H1 (cell line): ENCODE measurements at regions not wholly inside any gene's neighbourhood (a gene's known extent, or its start where the extent isn't known, plus 50 kb on each side); places are given as distances from the start of the nearest gene placed in this dataset.
"Not testable (repeated sequence)": the region's sequence is repeated elsewhere in the genome, so short reads cannot be mapped to it uniquely, and the experiment has no call there.

Experiments
- CTCF ChIA-PET: fragments of 300-600 bp; sonication (Branson Sonifier 250); formaldehyde crosslinking; loops from one replicate; lab custom pipeline; 2021; ENCODE audit not compliant: partially characterized antibody; lab: Charles Lee
- POLR2A ChIA-PET: fragments of 300-600 bp; sonication (Branson Sonifier 250); formaldehyde crosslinking; loops from one replicate; lab custom pipeline; 2021; ENCODE audit warnings: inconsistent platforms; ENCODE audit not compliant: partially characterized antibody; lab: Charles Lee
- DNase-seq, 2 experiments: peaks; one replicate each; pipeline versions ENCODE4 v3.0.0 to v3.0.0-alpha.2; 2010 to 2022; ENCODE audit warnings: low spot score in 2 of 2, low read depth in 1 of 2, mixed read lengths in 1 of 2
- FAIRE-seq: peaks from 2 replicates; lab custom pipeline; 2011; peaks lifted over from hg19 to GRCh38; lab: Jason Lieb, UNC
- H2AFZ ChIP-seq: 2 replicates; pipeline ENCODE4 v1.8.1; 2012; ENCODE audit warnings: low read length, inconsistent platforms
- H2AK5ac ChIP-seq: 2 replicates; pipeline ENCODE4 v1.6.1; 2013; ENCODE audit warnings: low read depth, low read length
- H2BK120ac ChIP-seq: replicated peaks from 2 replicates; pipeline ENCODE3; 2013; ENCODE audit warnings: low read depth, low read length, inconsistent platforms
- H2BK12ac ChIP-seq: 2 replicates; pipeline ENCODE4 v1.6.1; 2013; ENCODE audit warnings: low read depth, low read length
- H2BK15ac ChIP-seq: 2 replicates; pipeline ENCODE4 v1.6.1; 2013; ENCODE audit warnings: low read length
- H2BK20ac ChIP-seq: 2 replicates; pipeline ENCODE4 v1.6.1; 2013; ENCODE audit warnings: low read length
- H2BK5ac ChIP-seq: 2 replicates; pipeline ENCODE4 v1.6.1; 2013; ENCODE audit warnings: low read depth, low read length
- H3K14ac ChIP-seq: 2 replicates; pipeline ENCODE4 v1.6.1; 2013; ENCODE audit warnings: inconsistent platforms; ENCODE audit not compliant: insufficient read length
- H3K18ac ChIP-seq: 2 replicates; pipeline ENCODE4 v1.6.1; 2013; ENCODE audit warnings: low read length; ENCODE audit errors: extremely low read depth
- H3K23ac ChIP-seq: 2 replicates; pipeline ENCODE4 v1.6.1; 2013; ENCODE audit warnings: inconsistent platforms; ENCODE audit not compliant: insufficient read length
- H3K23me2 ChIP-seq: 2 replicates; pipeline ENCODE4 v1.6.1; 2013; ENCODE audit warnings: low read depth, low read length
- H3K27ac ChIP-seq: 2 replicates; pipeline ENCODE4 v1.6.1; 2011; ENCODE audit warnings: low read depth, low read length, inconsistent platforms
- H3K27me3 ChIP-seq, 4 experiments: replicated peaks in 1 of 4; 1 replicate in 1 of 4; 2 replicates in 3 of 4; pipeline versions ENCODE4 v1.6.1 to v1.8.1; 2011 to 2013; ENCODE audit warnings: low read length in 3 of 4, mild to moderate bottlenecking in 3 of 4, inconsistent platforms in 2 of 4, mixed read lengths in 2 of 4, moderate library complexity in 1 of 4; ENCODE audit not compliant: control insufficient read depth in 3 of 4, insufficient read depth in 3 of 4; ENCODE audit errors: extremely low read depth in 1 of 4
- H3K36me3 ChIP-seq, 4 experiments: 2 replicates each; pipeline versions ENCODE4 v1.6.1 to v1.8.1; 2011 to 2013; ENCODE audit warnings: mild to moderate bottlenecking in 4 of 4, low read length in 3 of 4, moderate library complexity in 2 of 4, control low read depth in 1 of 4, inconsistent platforms in 1 of 4; ENCODE audit not compliant: insufficient read depth in 4 of 4, control insufficient read depth in 2 of 4
- H3K4ac ChIP-seq: replicated peaks from 2 replicates; pipeline ENCODE3; 2013; ENCODE audit warnings: low read length, low read depth, mixed read lengths, inconsistent platforms; ENCODE audit not compliant: insufficient read length
- H3K4me1 ChIP-seq, 4 experiments: replicated peaks in 1 of 4; 1 replicate in 1 of 4; 2 replicates in 3 of 4; pipeline versions ENCODE4 v1.6.1 to v1.8.1; 2011 to 2013; ENCODE audit warnings: low read length in 3 of 4, inconsistent platforms in 2 of 4, mixed read lengths in 1 of 4; ENCODE audit not compliant: insufficient read depth in 4 of 4, control insufficient read depth in 3 of 4
- H3K4me2 ChIP-seq, 2 experiments: 2 replicates each; pipeline versions ENCODE4 v1.6.1 to v1.8.1; 2011 to 2013; ENCODE audit warnings: low read depth in 2 of 2, low read length in 2 of 2, control low read depth in 1 of 2, inconsistent platforms in 1 of 2, mild to moderate bottlenecking in 1 of 2; ENCODE audit not compliant: insufficient read depth in 1 of 2
- H3K4me3 ChIP-seq, 4 experiments: fragments of 200-600, 300-600 bp in 1 of 4; sonication (generic), shearing (Covaris generic), sonication (Bioruptor Twin) in 1 of 4; 2 replicates each; pipeline versions ENCODE4 v1.5.1 to v1.8.1; 2011 to 2016; ENCODE audit warnings: low read length in 4 of 4, low read depth in 3 of 4, control low read depth in 2 of 4, inconsistent platforms in 2 of 4, mild to moderate bottlenecking in 2 of 4, mixed read lengths in 1 of 4, moderate library complexity in 1 of 4; ENCODE audit not compliant: insufficient read depth in 2 of 4; ENCODE audit errors: extremely low read depth in 1 of 4
- H3K56ac ChIP-seq: replicated peaks from 2 replicates; pipeline ENCODE3; 2013; ENCODE audit warnings: low read depth, mild to moderate bottlenecking, mixed read lengths, low read length, inconsistent platforms; ENCODE audit not compliant: insufficient read length
- H3K79me1 ChIP-seq: 2 replicates; pipeline ENCODE4 v1.6.1; 2013; ENCODE audit warnings: low read depth, low read length, control low read depth
- H3K79me2 ChIP-seq, 2 experiments: 2 replicates each; pipeline versions ENCODE4 v1.6.1 to v1.8.1; 2012 to 2013; ENCODE audit warnings: low read length in 2 of 2, mild to moderate bottlenecking in 2 of 2, inconsistent platforms in 1 of 2; ENCODE audit not compliant: insufficient read depth in 2 of 2, control insufficient read depth in 1 of 2
- H3K9ac ChIP-seq, 4 experiments: replicated peaks in 1 of 4; 1 replicate in 1 of 4; 2 replicates in 3 of 4; pipeline versions ENCODE4 v1.6.1 to v1.8.1; 2011 to 2013; ENCODE audit warnings: low read depth in 3 of 4, low read length in 3 of 4, control low read depth in 2 of 4, mild to moderate bottlenecking in 2 of 4, moderate library complexity in 2 of 4, inconsistent platforms in 1 of 4; ENCODE audit errors: extremely low read depth in 1 of 4
- H3K9me3 ChIP-seq, 2 experiments: 2 replicates each; pipeline versions ENCODE4 v1.6.1 to v1.8.1; 2012 to 2013; ENCODE audit warnings: mild to moderate bottlenecking in 2 of 2, moderate library complexity in 2 of 2, control low read depth in 1 of 2, inconsistent platforms in 1 of 2, low read depth in 1 of 2, low read length in 1 of 2, mixed read lengths in 1 of 2; ENCODE audit not compliant: insufficient read depth in 2 of 2
- H4K20me1 ChIP-seq, 2 experiments: replicated peaks in 1 of 2; 2 replicates each; pipeline versions ENCODE3 to v1.8.1; 2011 to 2013; ENCODE audit warnings: inconsistent platforms in 2 of 2, low read length in 2 of 2, mild to moderate bottlenecking in 1 of 2; ENCODE audit not compliant: insufficient read depth in 2 of 2, control insufficient read depth in 1 of 2
- H4K5ac ChIP-seq: 2 replicates; pipeline ENCODE4 v1.6.1; 2013; ENCODE audit warnings: low read length, low read depth, mixed read lengths, inconsistent platforms; ENCODE audit not compliant: insufficient read length
- H4K8ac ChIP-seq: 2 replicates; pipeline ENCODE4 v1.8.0; 2013; ENCODE audit warnings: mild to moderate bottlenecking, moderate library complexity, low read length, inconsistent platforms; ENCODE audit not compliant: insufficient read depth; ENCODE audit errors: extremely low read depth
- H4K91ac ChIP-seq: replicated peaks from 2 replicates; pipeline ENCODE3; 2013; ENCODE audit warnings: low read length, mixed read lengths, inconsistent platforms; ENCODE audit not compliant: insufficient read length
- WGBS, 2 experiments: shearing (Covaris generic) in 1 of 2; methylation state at CpG; one replicate each; pipeline versions ENCODE4 v1.1.6 to v1.1.7; 2013 to 2015; ENCODE audit warnings: low lambda C conversion rate in 2 of 2, mixed read lengths in 2 of 2, inconsistent platforms in 1 of 2, low coverage in 1 of 2, missing lambda C conversion rate in 1 of 2; ENCODE audit not compliant: insufficient replicate concordance in 2 of 2, insufficient coverage in 1 of 2, insufficient read length in 1 of 2; ENCODE audit errors: extremely low coverage in 1 of 2, missing lambda C conversion rate in 1 of 2; 5-methylcytosine and 5-hydroxymethylcytosine counted together

GRCh38 chr6:27827477-27827876 lies 84.7 kb downstream of the OR2B2 start:
- H4K5ac ChIP-seq, H3K23me2 ChIP-seq, H3K23ac ChIP-seq, H2BK5ac ChIP-seq, H2AK5ac ChIP-seq, H4K8ac ChIP-seq, H3K14ac ChIP-seq, H2BK12ac ChIP-seq, H3K4ac ChIP-seq, H2BK20ac ChIP-seq, H3K27ac ChIP-seq, H3K9ac ChIP-seq, H2BK15ac ChIP-seq, H3K4me3 ChIP-seq, DNase-seq, CTCF ChIA-PET, H3K79me1 ChIP-seq, H2AFZ ChIP-seq, H3K4me2 ChIP-seq, H3K56ac ChIP-seq, H4K91ac ChIP-seq, H2BK120ac ChIP-seq, FAIRE-seq, H4K20me1 ChIP-seq, H3K18ac ChIP-seq, H3K79me2 ChIP-seq, H3K4me1 ChIP-seq, H3K27me3 ChIP-seq: not testable (repeated sequence)
- POLR2A ChIA-PET = interaction anchor here (15.8 kb wide), 1 partner anchor 34 kb away, joined by 2035 read pairs; a partner anchor contains a TSS
- peaks cover 8 to 13% of the 10 kb centered on the region in 2 experiments; a peak in 3 of 4 replicates for H3K9me3 ChIP-seq
- 96% methylated on average over 9 of the region's 35 CpGs; no CpG with 5 or more reads in 1 of the 2 experiments for WGBS, 2 experiments
- H3K36me3 ChIP-seq = peaks cover 0 to 13% (median 5%) of the 10 kb centered on the region in 4 experiments; a peak in 4 of 8 replicates

DNA sequence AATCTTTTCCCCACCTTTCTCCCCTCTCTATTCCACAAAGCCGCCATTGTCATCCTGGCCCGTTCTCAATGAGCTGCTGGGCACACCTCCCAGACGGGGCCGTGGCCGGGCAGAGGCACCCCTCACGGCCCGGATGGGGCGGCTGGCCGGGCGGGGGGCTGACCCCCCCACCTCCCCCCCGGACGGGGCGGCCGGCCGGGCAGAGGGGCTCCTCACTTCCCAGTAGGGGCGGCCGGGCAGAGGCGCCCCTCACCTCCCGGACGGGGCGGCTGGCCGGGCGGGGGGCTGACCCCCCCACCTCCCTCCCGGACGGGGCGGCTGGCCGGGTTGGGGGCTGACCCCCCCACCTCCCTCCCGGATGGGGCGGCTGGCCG lies 85.6 kb downstream of the OR2B2 start:
- H3K23me2 ChIP-seq, H3K79me2 ChIP-seq, H2BK120ac ChIP-seq, H3K27me3 ChIP-seq, H4K20me1 ChIP-seq, H3K18ac ChIP-seq, DNase-seq, H2AFZ ChIP-seq, H3K79me1 ChIP-seq, H2BK15ac ChIP-seq, H3K4me2 ChIP-seq, H3K27ac ChIP-seq, H2AK5ac ChIP-seq, H3K4me3 ChIP-seq, H3K9ac ChIP-seq, H2BK12ac ChIP-seq, H3K23ac ChIP-seq, H3K14ac ChIP-seq, H3K4ac ChIP-seq, H2BK20ac ChIP-seq, H4K8ac ChIP-seq, CTCF ChIA-PET, H4K91ac ChIP-seq, FAIRE-seq, H3K56ac ChIP-seq, H2BK5ac ChIP-seq, H3K4me1 ChIP-seq, H4K5ac ChIP-seq: not testable (repeated sequence)
- peaks cover 8 to 13% of the 10 kb centered on the region in 2 experiments; a peak in 3 of 4 replicates for H3K9me3 ChIP-seq
- peaks cover 0 to 13% (median 5%) of the 10 kb centered on the region in 4 experiments; a peak in 4 of 8 replicates for H3K36me3 ChIP-seq
- WGBS, 2 experiments = no CpG with 5 or more reads among the region's 30 CpGs
- POLR2A ChIA-PET = interaction anchor here (6.6 kb wide), 1 partner anchor 63 kb away, joined by 124 read pairs; a partner anchor contains a TSS
